ENCODE measurements at regions not wholly inside any gene's neighbourhood (a gene's known extent, or its start where the extent isn't known, plus 50 kb on each side); places are given as distances from the start of the nearest gene placed in this dataset.

DNA sequence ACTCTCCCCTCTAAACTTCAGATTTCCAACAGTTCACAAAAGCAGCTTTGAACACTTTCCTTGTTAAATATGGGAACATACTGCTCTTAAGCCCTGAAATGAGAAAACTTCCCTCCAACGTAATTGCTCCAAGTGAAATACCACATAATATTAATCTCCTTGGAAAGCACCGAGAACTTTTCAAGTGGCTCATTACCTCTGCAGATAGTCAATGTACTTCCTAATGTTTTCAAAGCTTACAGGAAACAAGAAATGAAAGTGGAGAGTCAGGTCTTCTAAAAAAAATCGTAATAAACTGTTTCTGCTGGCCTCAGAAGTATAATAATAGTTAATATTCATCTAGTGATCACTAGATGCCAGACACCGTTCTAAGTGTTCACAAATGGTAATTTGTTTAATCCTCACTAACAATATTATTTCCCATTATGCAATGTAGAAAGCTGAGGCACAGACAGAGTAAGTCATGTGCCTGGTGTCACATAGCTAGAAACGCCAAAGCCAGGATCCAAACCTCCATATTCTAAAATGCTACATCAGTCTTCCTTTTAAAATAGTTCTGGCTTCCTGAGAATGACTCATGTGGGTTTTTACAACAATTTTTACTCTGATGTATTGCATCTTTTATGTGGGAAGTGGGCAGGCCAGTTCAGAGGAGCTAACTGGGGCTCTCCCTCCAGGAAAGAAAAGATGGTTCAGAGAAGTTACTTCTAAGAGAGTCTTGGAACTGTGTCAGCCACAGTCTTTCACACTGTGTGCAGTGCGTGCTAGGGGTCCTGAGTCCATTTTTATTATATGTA, 177.2 kb downstream of the PLPPR4 start:
- Histone ChIP-seq H2AFZ (ENCODE audit: low read length) (no peak overlapping the region), H3K79me2 (ENCODE audit: insufficient read depth, low read length) (no peaks in the 10 kb centered on the region), H3K36me3 (replicated peaks in 1 of 2; ENCODE audit: control insufficient read depth in 1 of 2, insufficient read depth in 2 of 2, low read length in 2 of 2) (no peaks in the 10 kb centered on the region), H4K20me1 (ENCODE audit: insufficient read depth, low read length) (no peaks in the 10 kb centered on the region), H3K9me3 (ENCODE audit: low read length) (no peaks in the 10 kb centered on the region), H3K4me1 (ENCODE audit: insufficient read depth, low read length) (no peaks in the 10 kb centered on the region), H3K9ac (ENCODE audit: insufficient read depth, low read depth, low read length) (no peak overlapping the region), H3K4me3 (replicated peaks in 1 of 3; ENCODE audit: insufficient read depth in 1 of 3, low read depth in 2 of 3, low read length in 3 of 3) (no peak overlapping the region), H3K27ac (ENCODE audit: extremely low read length, insufficient read depth, low read length) (no peak overlapping the region), H3K4me2 (ENCODE audit: low read depth, low read length) (no peak overlapping the region), H3K27me3 (ENCODE audit: control insufficient read depth in 1 of 2, insufficient read depth in 2 of 2, low read length in 2 of 2) (no peaks in the 10 kb centered on the region)
- 24% methylated on average over 6 of the region's 6 CpGs for WGBS (ENCODE audit: low lambda C conversion rate)
- FAIRE-seq (no peak), DNase-seq (ENCODE audit: low spot score) (no peak), ATAC-seq (no peak)
- POLR2A ChIA-PET = no interaction called here
- CTCF ChIA-PET (ENCODE audit: low intra/inter-chr PET ratio, low total read pairs) = no interaction called here
- BruUV-seq (replicated peaks) = no TSS peak
- in situ Hi-C loops (cut with HindIII; ENCODE audit: extremely low pct_ligation_motif_present, low pct_unique_long_range_greater_than_20kb) = no loop called here
- intact Hi-C loops (cut with micrococcal nuclease; ENCODE audit: unreplicated experiment) = no loop called here
- TF ChIP-seq FOXC1 (CRISPR knock-in tag; IDR thresholded peaks at IDR 0.05; ENCODE audit: borderline replicate concordance) (no peak), ZNF34 (CRISPR knock-in tag; IDR thresholded peaks at IDR 0.05; ENCODE audit: borderline replicate concordance) (no peak), ZKSCAN1 (IDR thresholded peaks at IDR 0.05; ENCODE audit: low read length) (no peak), BHLHE40 (IDR thresholded peaks at IDR 0.05; ENCODE audit: low read length) (no peak), ZSCAN20 (CRISPR knock-in tag; IDR thresholded peaks at IDR 0.05; ENCODE audit: borderline replicate concordance) (no peak), ZNF383 (CRISPR knock-in tag; IDR thresholded peaks at IDR 0.05; ENCODE audit: borderline replicate concordance) (no peak), ZNF570 (CRISPR knock-in tag; IDR thresholded peaks at IDR 0.05; ENCODE audit: borderline replicate concordance) (no peak), ZNF510 (CRISPR knock-in tag; IDR thresholded peaks at IDR 0.05; ENCODE audit: low read depth) (no peak), ZSCAN22 (CRISPR knock-in tag; IDR thresholded peaks at IDR 0.05) (no peak), HNF4G (IDR thresholded peaks at IDR 0.05; ENCODE audit: borderline replicate concordance, low read depth, low read length) (no peak), HNF4G (CRISPR knock-in tag; IDR thresholded peaks at IDR 0.05; ENCODE audit: borderline replicate concordance, low read depth) (no peak), ZBTB20 (CRISPR knock-in tag; IDR thresholded peaks at IDR 0.05; ENCODE audit: borderline replicate concordance, low read depth) (no peak), MIER2 (CRISPR knock-in tag; IDR thresholded peaks at IDR 0.05) (no peak), NFE2L1 (CRISPR knock-in tag; IDR thresholded peaks at IDR 0.05; ENCODE audit: borderline replicate concordance) (no peak)
- TF ChIP-seq, protein P1, sequence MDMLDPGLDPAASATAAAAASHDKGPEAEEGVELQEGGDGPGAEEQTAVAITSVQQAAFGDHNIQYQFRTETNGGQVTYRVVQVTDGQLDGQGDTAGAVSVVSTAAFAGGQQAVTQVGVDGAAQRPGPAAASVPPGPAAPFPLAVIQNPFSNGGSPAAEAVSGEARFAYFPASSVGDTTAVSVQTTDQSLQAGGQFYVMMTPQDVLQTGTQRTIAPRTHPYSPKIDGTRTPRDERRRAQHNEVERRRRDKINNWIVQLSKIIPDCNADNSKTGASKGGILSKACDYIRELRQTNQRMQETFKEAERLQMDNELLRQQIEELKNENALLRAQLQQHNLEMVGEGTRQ (IDR thresholded peaks at IDR 0.05; ENCODE audit: low read depth, low read length) = no peak
- TF ChIP-seq, protein P1 (CRISPR knock-in tag; IDR thresholded peaks at IDR 0.05; ENCODE audit: borderline replicate concordance) = no peak
- TF ChIP-seq, protein P2, sequence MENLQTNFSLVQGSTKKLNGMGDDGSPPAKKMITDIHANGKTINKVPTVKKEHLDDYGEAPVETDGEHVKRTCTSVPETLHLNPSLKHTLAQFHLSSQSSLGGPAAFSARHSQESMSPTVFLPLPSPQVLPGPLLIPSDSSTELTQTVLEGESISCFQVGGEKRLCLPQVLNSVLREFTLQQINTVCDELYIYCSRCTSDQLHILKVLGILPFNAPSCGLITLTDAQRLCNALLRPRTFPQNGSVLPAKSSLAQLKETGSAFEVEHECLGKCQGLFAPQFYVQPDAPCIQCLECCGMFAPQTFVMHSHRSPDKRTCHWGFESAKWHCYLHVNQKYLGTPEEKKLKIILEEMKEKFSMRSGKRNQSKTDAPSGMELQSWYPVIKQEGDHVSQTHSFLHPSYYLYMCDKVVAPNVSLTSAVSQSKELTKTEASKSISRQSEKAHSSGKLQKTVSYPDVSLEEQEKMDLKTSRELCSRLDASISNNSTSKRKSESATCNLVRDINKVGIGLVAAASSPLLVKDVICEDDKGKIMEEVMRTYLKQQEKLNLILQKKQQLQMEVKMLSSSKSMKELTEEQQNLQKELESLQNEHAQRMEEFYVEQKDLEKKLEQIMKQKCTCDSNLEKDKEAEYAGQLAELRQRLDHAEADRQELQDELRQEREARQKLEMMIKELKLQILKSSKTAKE (CRISPR knock-in tag; IDR thresholded peaks at IDR 0.05; ENCODE audit: borderline replicate concordance) = no peak
- TF ChIP-seq, protein P3, sequence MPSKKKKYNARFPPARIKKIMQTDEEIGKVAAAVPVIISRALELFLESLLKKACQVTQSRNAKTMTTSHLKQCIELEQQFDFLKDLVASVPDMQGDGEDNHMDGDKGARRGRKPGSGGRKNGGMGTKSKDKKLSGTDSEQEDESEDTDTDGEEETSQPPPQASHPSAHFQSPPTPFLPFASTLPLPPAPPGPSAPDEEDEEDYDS (CRISPR knock-in tag; IDR thresholded peaks at IDR 0.05) = no peak
